ENCODE measurements at regions not wholly inside any gene's neighbourhood (a gene's known extent, or its start where the extent isn't known, plus 50 kb on each side); places are given as distances from the start of the nearest gene placed in this dataset.

- no peak for DNase-seq
Observed at GRCh38 chr10:20998036-20998435, 100.9 kb upstream of the NEBL start.

- DNase-seq, result no peak
Observed at GRCh38 chr10:20995123-20995987, 98.2 kb upstream of the NEBL start.

- DNase-seq, result no peak
Observed at GRCh38 chr10:20993830-20994527, 96.9 kb upstream of the NEBL start.

DNA sequence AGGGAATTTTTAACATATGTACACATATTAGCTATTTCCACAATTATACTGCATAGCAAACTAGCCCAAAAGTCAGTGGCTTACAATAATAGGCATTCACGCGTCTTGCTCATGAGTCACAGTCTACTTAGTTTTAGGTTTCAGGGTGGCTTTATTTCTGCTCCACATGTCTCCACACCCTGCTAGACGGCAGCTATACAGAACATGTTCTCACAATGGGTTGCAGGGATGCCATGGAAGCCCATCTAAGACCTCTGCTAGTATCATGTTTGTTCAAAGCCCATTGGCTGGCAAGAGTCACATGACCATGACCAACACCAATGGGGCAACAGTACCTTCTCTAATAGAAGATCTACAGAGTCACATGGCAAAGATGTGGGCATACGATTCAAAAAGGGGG, 96.3 kb upstream of the NEBL start:
- DNase-seq, result no peak

GRCh38 chr10:20991526-20991925, 94.4 kb upstream of the NEBL start:
- no peak for DNase-seq

DNA sequence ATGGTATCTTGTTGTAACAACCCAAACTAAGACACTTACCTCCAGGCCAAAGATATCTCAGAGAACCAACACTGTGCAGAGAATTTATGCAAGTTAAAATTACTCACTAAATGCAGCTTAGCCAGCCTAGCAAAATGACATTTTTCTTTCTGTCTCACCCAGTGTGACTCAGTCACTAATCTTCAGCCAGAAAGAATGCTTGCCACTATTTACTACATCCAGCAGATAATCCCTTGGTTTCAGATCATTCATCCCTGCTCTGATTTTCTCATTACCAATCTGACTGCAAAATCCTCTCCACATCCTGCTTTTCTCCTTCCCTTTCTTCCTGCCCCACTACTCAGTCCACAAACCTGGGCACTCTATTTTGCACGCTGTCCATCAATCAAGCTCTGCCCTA, 93.5 kb upstream of the NEBL start:
- no peak for DNase-seq

- no peak for DNase-seq
Observed at GRCh38 chr10:20988357-20988983, 91.4 kb upstream of the NEBL start.

DNA sequence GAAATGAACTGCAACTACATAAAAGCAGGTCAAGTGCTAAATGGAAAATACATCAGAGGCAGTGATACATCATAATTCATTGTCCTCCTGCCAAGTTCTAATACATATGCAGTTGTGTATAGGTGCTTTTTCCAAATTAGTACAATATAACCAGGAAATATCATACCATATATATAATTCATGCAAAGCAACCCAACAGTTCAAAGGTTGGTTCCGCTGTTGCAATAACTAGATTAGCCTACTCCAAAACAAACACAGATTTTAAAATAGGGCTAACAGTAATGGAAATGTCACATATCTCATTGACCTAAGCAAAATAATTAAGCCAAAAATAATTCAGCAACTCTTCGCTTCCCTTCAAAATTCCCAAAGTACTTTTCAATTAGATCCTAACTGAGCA, 88.9 kb upstream of the NEBL start:
- no peak for DNase-seq

- DNase-seq, result no peak
Observed at GRCh38 chr10:20984662-20985061, 87.6 kb upstream of the NEBL start.

DNA sequence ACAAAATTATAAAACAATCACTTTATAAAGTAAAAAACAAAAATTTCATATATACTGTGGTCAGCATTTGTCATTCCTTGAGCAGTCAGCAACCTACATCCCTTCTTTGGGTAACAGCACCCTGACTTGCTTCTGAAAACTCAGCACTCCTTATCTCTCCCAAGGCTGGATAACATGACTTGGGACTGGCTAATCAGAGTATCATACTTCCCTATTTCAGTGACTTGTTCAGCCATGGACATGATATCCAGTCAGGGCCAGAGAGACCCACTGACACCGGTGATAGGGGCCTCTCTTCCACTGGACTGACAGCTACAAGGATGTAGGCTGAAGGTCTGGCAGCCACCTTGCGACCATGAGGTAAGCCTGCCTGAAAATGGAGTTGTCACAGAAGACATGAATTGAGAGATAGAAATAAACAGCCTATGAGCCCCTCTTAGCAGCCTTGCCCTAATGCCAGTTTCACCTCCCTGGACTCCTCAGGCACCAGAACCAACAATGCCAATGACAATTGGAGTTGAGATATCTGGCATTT, 84.4 kb upstream of the NEBL start:
- DNase-seq, result no peak

GRCh38 chr10:20978617-20979016, 81.5 kb upstream of the NEBL start:
- DNase-seq, result no peak

GRCh38 chr10:20977300-20977699, 80.2 kb upstream of the NEBL start:
- DNase-seq, result no peak

- DNase-seq, result no peak
Observed at GRCh38 chr10:20976891-20977290, 79.8 kb upstream of the NEBL start.

DNA sequence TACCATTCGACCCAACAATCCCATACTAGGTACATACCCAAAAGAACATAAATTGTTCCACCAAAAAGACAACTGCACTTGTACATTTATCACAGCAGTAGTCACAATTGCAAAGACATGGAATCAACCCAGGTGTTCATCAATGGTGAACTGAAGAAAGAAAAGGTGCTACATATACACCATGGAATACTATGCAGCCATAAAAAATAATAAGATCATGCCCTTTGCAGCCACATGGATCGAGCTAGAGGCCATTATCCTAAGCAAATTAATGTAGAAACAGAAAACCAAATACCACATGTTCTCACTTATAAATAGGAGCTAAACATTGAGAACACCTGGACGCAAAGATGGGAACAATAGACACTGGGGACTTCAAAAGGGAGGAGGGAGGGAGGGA, 79.3 kb upstream of the NEBL start:
- no peak for DNase-seq

DNA sequence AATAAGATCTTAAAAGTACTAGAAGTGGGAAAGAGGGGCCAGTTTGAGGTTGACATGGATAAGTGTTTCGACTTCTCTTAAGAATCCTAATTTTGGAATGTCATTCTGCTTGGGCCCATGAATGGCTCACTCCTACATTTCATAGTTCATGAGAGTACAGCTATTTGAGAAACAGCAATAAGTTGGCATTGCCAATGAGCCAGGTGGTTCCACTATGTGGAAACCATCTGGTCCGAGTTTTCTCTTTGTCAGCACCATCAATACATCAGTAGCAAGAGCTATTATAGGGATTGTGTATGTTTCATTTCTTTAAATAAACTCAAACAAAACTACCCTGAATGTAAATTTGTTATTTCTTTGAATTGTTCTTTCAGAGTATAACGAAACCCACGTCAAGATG, 78.1 kb upstream of the NEBL start:
- no peak for DNase-seq

GRCh38 chr10:20972925-20973324, 75.8 kb upstream of the NEBL start:
- no peak for DNase-seq

DNA sequence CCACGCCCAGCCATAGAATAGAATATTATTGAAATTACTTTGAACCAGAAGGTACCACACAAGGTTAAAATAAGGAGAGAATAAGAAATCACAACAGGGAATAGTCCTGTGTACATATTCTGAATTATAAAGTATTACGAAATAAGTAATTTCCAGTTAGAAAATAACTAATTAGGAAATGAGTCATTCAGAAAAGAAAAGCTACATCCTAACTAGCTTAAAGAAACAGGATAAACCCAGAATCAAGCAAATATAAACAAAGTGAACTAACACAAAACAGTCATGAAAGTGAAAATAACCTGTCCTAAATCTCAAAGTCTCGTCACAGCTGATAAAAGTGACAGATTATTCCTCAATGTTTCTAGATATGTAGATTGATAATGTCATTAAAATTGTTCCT, 74.8 kb upstream of the NEBL start:
- no peak for DNase-seq

GRCh38 chr10:20970708-20971107, 73.6 kb upstream of the NEBL start:
- no peak for DNase-seq

- DNase-seq, result no peak
Observed at GRCh38 chr10:20970044-20970443, 72.9 kb upstream of the NEBL start.

DNA sequence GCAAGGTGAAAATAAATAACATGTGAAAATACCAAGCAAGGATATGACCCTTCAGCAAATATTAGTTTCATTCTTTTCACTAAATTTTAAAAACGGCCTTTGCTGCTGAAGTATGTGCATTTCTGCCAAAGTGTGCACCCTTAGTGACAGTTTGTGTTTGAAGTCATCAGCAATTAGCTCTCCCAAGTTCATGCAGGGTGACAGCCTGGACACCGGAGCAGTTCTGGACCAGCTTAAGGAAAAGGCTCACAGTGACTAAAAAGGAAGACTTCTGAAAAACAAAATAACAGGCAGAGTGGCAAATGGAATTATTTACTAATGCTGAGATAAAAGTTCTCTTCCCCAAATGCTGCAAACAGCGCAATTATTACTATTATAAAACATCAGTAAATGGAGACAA, 69.3 kb upstream of the NEBL start:
- no peak for DNase-seq

GRCh38 chr10:20963721-20964595, 66.8 kb upstream of the NEBL start:
- no peak for DNase-seq

DNA sequence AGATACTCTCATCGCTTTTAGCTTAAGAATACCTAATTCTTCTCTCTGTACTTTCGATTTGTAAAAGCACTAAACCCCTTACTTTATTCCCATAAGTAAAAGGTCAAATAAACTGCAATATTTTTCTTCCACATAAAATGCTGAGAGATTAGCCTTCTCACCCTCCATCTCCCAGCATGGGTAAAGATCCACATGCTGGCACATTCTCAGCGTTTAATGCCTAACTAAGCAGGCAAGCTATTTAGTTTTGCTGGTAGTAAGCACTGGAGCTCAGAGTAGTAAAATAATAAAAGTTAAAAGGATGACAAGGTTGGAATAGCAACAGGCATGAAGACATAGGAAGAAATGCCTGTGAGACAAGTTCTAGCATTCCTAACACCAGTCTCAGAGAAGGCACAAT, 65.9 kb upstream of the NEBL start:
- no peak for DNase-seq

DNA sequence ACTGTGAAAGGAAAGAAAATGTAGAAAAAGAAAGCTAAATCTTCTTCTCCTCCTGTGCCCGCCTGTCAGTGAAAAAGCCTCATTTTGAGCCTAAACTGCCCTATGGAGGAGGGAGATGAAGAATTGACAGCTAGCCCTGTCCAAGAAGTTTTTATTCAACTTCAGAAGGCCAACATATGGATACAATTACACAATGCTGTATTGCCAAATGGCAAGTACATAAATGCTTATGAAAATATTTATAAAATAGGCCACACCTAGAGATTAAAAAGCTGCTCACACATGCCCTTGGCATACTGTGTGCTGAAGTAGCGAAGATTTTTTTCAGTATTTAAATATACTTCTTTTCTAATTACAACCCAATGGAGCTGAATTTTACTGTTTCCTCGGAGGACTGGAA, 65.1 kb upstream of the NEBL start:
- no peak for DNase-seq
